GM20431 (cell line): ENCODE measurements at regions not wholly inside any gene's neighbourhood (a gene's known extent, or its start where the extent isn't known, plus 50 kb on each side); places are given as distances from the start of the nearest gene placed in this dataset.
"Not testable (repeated sequence)": the region's sequence is repeated elsewhere in the genome, so short reads cannot be mapped to it uniquely, and the experiment has no call there.

ENCODE experiments used
- in situ Hi-C: fragments of 300-500 bp; cut with MseI, MboI; formaldehyde crosslinking; loops from one replicate; pipeline ENCODE4 v1.15.0; 2020; ENCODE audit warnings: low sequenced_read_pairs; ENCODE audit not compliant: unreplicated experiment

GRCh38 chr2:48173141-48173540 lies 141.3 kb upstream of the FOXN2 start:
- in situ Hi-C loops = no loop called here

GRCh38 chr2:48174503-48174902 lies 140.0 kb upstream of the FOXN2 start:
- in situ Hi-C loops = no loop called here

DNA sequence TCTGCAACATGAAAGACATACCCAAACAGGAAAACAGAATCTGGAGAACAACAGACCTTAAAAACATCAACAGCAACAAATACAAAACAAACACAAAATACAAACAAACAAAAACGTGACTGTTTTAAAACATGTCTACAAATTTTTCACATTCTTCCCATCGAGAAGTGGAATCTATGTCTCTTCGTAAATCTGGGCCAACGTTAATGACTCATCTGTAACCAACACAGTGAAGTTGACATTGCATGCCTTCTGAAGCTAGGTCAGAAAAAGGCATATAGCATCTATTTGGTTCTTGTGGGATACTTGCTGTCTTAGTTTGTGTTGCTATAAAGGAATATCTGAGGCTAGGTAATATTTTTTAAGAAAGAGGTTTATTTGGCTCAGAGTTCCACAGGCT lies 139.2 kb upstream of the FOXN2 start:
- in situ Hi-C loops = no loop called here

DNA sequence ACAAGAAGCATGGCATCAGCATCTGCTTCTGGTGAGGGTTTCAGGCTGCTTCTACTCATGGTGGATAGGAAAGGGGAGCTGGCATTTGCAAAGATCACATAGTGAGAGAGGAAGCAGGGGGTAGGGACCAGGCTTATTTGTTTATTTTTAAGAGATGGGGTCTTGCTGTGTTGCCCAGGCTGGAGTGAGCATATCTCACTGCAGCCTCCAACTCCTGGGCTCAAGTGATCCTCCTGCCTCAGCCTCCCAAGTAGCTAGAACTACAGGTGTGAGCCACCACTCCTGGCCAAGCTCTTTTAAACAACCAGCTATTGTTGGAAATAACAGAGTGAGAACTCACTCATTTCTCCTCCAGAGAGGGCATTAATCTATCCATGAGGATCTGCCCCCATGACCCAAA lies 138.8 kb upstream of the FOXN2 start:
- in situ Hi-C loops = no loop called here

DNA sequence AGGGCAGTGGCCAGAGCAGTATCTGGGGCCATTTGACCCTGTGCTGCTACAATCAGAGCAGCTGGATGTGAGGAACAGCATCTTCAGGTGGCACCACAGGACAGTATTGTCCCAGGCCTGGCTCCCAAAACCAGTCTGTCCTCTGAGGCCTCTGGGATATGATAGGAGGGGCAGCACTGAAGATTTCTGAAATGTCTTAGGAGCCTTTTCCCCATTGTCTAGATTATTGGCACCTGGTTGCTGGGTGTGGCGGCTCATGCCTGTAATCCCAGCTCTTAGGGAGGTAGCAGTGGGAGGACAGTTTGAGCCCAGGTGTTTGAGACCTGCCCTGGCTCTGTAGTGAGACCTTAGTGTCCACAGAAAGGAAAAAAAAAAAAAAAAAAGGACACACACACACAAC lies 137.6 kb upstream of the FOXN2 start:
- in situ Hi-C loops = no loop called here

GRCh38 chr2:48178611-48179010 lies 135.9 kb upstream of the FOXN2 start:
- in situ Hi-C loops = no loop called here

GRCh38 chr2:48180557-48180956 lies 133.9 kb upstream of the FOXN2 start:
- in situ Hi-C loops = no loop called here

DNA sequence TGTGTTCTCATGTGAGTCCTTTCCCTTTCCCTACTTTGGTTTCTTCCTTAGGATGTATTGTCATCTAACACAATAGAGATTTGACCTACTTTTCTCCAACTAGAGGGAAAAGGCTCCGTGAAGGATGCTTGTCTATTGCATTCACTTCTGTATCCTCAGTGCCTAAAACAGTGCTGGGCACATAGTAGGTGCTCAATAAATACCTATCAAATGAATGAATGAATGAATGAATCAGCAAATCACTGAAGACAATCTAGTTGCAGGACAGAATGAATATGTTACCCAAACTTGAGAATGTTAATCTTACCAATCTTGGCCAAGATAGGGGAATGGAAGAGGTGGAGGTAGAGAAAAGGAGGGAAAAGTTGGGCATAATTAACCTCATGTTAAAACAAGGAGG lies 131.2 kb upstream of the FOXN2 start:
- in situ Hi-C loops = no loop called here

DNA sequence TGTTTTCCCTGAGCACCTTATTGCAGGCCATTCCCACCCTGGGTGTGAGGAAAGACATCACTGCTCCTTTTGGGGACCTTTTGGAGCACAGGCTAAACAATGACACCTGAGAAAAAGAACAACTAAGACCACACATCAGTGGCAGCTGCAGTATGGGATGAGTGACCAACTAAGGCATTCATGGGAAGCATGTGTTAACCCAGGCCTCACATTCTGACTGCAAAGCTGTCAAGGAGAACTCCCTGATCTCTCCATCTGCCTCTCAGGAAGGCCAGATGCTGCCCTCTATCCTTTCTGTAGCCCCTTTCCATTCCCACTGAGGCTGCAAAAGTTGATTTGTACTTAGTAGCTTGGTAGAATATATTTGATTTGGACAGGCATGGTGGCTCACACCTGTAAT lies 130.5 kb upstream of the FOXN2 start:
- in situ Hi-C loops = no loop called here

DNA sequence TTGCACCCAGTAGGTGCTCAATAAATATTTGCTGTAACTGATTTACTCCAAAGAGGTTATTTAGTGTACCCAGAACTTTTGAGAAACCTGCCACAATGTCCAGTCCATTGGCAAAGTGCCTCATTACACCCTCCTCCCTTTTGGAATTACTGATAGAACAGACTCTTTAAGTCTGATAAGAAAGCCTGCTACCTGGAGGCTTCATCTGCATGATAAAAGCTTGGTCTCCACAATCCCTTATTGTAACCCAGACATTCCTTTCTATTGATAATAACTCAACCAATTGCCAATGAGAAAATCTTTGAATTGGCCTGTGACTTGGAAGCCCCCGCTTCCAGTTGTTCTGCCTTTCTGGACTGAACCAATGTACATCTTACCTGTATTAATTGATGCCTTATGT lies 127.0 kb upstream of the FOXN2 start:
- in situ Hi-C loops = no loop called here

GRCh38 chr2:48189552-48190228 lies 124.8 kb upstream of the FOXN2 start:
- in situ Hi-C loops = no loop called here

DNA sequence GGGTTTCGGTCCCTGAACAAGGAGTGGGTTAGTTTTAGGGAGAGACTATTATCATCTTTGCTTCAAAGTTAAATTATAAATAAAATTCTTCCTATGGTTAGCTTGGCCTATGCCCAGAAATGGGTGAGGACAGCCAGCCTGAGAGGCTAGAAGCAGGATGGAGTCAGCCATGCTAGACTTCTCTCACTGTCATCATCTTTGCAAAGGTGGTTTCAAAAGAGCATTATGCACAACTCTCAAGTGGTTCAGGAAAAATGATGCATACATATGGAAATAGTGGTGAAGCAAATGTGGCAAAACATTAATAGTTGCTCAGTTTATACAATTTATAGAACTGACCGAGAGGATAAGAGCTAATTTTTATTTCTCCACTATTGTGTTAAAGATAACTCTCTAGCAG lies 124.3 kb upstream of the FOXN2 start:
- in situ Hi-C loops = no loop called here

- in situ Hi-C loops = no loop called here
Observed at GRCh38 chr2:48194641-48195040, 119.8 kb upstream of the FOXN2 start.

- in situ Hi-C loops = no loop called here
Observed at GRCh38 chr2:48195169-48195568, 119.3 kb upstream of the FOXN2 start.

GRCh38 chr2:48197618-48198017 lies 116.9 kb upstream of the FOXN2 start:
- in situ Hi-C loops = no loop called here

GRCh38 chr2:48198371-48198770 lies 116.1 kb upstream of the FOXN2 start:
- in situ Hi-C loops = no loop called here

GRCh38 chr2:48199070-48199469 lies 115.4 kb upstream of the FOXN2 start:
- in situ Hi-C loops = no loop called here

GRCh38 chr2:48200620-48201293 lies 113.7 kb upstream of the FOXN2 start:
- in situ Hi-C loops = no loop called here

- in situ Hi-C loops = not testable (repeated sequence)
Observed at GRCh38 chr2:48201435-48201834, 113.0 kb upstream of the FOXN2 start.

- in situ Hi-C loops = no loop called here
Observed at GRCh38 chr2:48202863-48203642, 111.4 kb upstream of the FOXN2 start.

- in situ Hi-C loops = no loop called here
Observed at GRCh38 chr2:48203668-48204067, 110.8 kb upstream of the FOXN2 start.
